ENCODE measurements at regions not wholly inside any gene's neighbourhood (a gene's known extent, or its start where the extent isn't known, plus 50 kb on each side); places are given as distances from the start of the nearest gene placed in this dataset.
"Not testable (repeated sequence)": the region's sequence is repeated elsewhere in the genome, so short reads cannot be mapped to it uniquely, and the experiment has no call there.

GRCh38 chr3:4231041-4231440 is 72.1 kb upstream of the SETMAR start:
- DNase-seq, result no peak

GRCh38 chr3:4232798-4233197 is 70.4 kb upstream of the SETMAR start:
- no peak for DNase-seq

- DNase-seq, result no peak
Observed at GRCh38 chr3:4233488-4233887, 69.7 kb upstream of the SETMAR start.

GRCh38 chr3:4234889-4235288 is 68.3 kb upstream of the SETMAR start:
- no peak for DNase-seq

GRCh38 chr3:4235690-4236089 is 67.5 kb upstream of the SETMAR start:
- no peak for DNase-seq

- DNase-seq, result no peak
Observed at GRCh38 chr3:4241595-4242170, 61.5 kb upstream of the SETMAR start.

GRCh38 chr3:4245671-4246070 is 57.5 kb upstream of the SETMAR start:
- DNase-seq, result no peak

- DNase-seq, result no peak
Observed at GRCh38 chr3:4247391-4247790, 55.8 kb upstream of the SETMAR start.

- no peak for DNase-seq
Observed at GRCh38 chr3:4250064-4250463, 53.1 kb upstream of the SETMAR start.

GRCh38 chr3:4251412-4251811 is 51.8 kb upstream of the SETMAR start:
- no peak for DNase-seq

- DNase-seq, result not testable (repeated sequence)
Observed at GRCh38 chr3:4253072-4253832, 49.9 kb upstream of the SETMAR start.

Data from NCI-H2107 (cell line).